Mucosa of descending colon (tissue), 3 donors: ENCODE measurements at regions not wholly inside any gene's neighbourhood (a gene's known extent, or its start where the extent isn't known, plus 50 kb on each side); places are given as distances from the start of the nearest gene placed in this dataset.

Experiments
- ATAC-seq: fragments of 200-7000 bp; cut with Tn5 transposase; one replicate; pipeline ENCODE4 v1.9.1; 2020; ENCODE audit warnings: mild to moderate bottlenecking, moderate library complexity
- DNase-seq, 3 donors: peaks; one replicate each; pipeline ENCODE4 v3.0.0-alpha.2; 2020
- H3K36me3 ChIP-seq: fragments of 200-600 bp; one replicate; pipeline ENCODE4 v1.8.0; 2021; ENCODE audit warnings: low read depth, mild to moderate bottlenecking
- H3K4me1 ChIP-seq: fragments of 200-600 bp; one replicate; pipeline ENCODE4 v1.8.0; 2021; ENCODE audit warnings: low read depth, mild to moderate bottlenecking
- H3K4me3 ChIP-seq: fragments of 200-600 bp; one replicate; pipeline ENCODE4 v1.8.0; 2021; ENCODE audit warnings: mild to moderate bottlenecking
- H3K9me3 ChIP-seq: fragments of 200-600 bp; one replicate; pipeline ENCODE4 v1.8.0; 2021; ENCODE audit warnings: mild to moderate bottlenecking
- intact Hi-C, 2 donors: fragments of 100-400 bp; cut with DNase I in 1 of 2; cut with micrococcal nuclease in 1 of 2; formaldehyde crosslinking; loops; one replicate each; pipeline versions ENCODE4 v1.11.0 to v1.11.1; 2022; cut with DNase I, micrococcal nuclease
- TF ChIP-seq, protein P1 (sequence below): fragments of 200-600 bp; IDR thresholded peaks from one replicate; pipeline ENCODE4 v1.8.0; 2022; ENCODE audit warnings: antibody characterized with exemption, mild to moderate bottlenecking
- donor health status: DM: no; HTN: no; CAD: no; lungs with moderate emphysema.
- donor health status: DM: no; HTN: no; CAD: no.
- donor health status: DM: no; HTN: yes; CAD: no.

DNA sequence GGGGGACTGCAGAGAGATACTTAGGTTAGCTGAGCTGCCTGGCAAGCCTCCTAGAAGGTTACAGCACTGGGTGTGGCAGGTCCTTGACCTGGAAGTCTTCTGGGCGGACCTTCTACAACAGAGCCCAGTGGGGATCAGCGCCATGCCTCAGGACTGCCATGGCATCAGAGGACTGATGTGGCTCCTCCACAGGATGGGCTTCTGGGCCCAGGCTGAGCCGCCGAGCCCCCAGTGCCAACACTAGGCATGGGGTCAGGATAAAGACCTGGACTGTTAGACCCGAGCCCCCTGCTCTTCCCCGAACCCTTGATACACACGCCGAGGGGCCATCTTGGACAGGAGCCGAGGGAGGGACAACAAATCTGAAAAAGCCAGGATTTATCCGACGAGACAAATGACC is 64.0 kb upstream of the SOX21 start:
- no peaks in the 10 kb centered on the region for H3K9me3 ChIP-seq
- no peak overlapping the region for H3K4me3 ChIP-seq
- no peaks in the 10 kb centered on the region for H3K36me3 ChIP-seq
- H3K4me1 ChIP-seq = no peaks in the 10 kb centered on the region
- ATAC-seq = no peak
- TF ChIP-seq, protein P1, sequence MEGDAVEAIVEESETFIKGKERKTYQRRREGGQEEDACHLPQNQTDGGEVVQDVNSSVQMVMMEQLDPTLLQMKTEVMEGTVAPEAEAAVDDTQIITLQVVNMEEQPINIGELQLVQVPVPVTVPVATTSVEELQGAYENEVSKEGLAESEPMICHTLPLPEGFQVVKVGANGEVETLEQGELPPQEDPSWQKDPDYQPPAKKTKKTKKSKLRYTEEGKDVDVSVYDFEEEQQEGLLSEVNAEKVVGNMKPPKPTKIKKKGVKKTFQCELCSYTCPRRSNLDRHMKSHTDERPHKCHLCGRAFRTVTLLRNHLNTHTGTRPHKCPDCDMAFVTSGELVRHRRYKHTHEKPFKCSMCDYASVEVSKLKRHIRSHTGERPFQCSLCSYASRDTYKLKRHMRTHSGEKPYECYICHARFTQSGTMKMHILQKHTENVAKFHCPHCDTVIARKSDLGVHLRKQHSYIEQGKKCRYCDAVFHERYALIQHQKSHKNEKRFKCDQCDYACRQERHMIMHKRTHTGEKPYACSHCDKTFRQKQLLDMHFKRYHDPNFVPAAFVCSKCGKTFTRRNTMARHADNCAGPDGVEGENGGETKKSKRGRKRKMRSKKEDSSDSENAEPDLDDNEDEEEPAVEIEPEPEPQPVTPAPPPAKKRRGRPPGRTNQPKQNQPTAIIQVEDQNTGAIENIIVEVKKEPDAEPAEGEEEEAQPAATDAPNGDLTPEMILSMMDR = no peak
- intact Hi-C loops = no loop called here
- DNase-seq = no peak

DNA sequence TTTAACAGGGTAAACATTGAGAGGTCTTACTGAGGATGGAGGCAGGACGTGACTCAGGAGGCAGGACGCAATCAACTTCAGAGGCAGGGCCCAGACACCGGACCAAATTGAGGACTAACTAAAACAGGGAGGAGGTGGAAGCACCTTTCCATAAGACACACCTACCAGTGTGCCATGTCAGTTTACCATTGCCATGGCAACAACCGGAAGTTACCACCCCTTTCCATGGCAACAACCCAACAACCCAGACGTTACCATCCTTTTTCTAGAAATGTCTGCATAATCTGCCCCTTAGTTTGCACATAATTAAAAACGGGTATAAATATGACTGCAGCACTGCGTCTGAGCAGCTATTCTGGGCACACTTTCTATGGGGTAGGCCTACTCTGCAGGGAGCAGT is 53.5 kb upstream of the SOX21 start:
- ATAC-seq (no peak), DNase-seq (no peak)
- Histone ChIP-seq H3K4me1 (no peaks in the 10 kb centered on the region), H3K4me3 (no peak overlapping the region), H3K36me3 (no peaks in the 10 kb centered on the region), H3K9me3 (no peaks in the 10 kb centered on the region)
- intact Hi-C loops = no loop called here
- TF ChIP-seq, protein P1 = no peak

DNA sequence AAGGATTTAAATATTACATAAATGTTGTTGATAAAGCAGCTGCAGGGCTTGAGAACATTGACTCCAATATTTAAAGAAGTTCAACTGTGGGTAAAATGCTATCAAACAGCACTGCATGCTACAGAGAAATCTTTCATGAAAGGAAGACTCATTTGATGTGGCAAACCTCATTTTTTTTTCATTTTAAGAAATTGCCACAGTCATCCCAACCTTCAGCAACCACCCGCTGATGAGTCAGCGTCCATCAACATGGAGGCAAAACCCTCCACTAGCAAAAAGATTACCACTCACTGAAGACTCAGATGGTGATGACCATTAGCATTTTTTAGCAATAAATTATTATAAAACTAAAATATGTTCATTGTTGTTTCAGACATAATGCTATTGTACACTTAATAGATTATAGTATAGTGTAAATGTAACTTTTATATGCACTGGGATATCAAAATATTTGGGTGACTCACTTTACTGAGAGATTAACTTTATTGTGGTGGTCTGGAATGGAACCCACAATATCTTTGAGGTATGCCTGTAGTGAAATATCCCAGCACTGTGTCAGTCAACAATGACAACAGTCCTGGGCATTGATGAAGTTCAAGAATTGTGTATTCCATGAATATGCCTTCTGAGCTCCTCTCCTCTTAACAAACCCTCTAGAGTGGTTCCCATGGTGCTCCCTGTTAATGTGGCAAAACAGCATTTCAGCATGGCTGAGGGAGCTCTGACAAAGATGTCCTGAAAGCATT is 52.4 kb upstream of the SOX21 start:
- DNase-seq = no peak
- no peak for ATAC-seq
- H3K36me3 ChIP-seq = no peaks in the 10 kb centered on the region
- no peak overlapping the region for H3K4me3 ChIP-seq
- intact Hi-C loops = no loop called here
- H3K4me1 ChIP-seq = no peaks in the 10 kb centered on the region
- TF ChIP-seq, protein P1 = no peak
- H3K9me3 ChIP-seq = no peaks in the 10 kb centered on the region
